Testis (tissue), 2 donors: ENCODE measurements at regions not wholly inside any gene's neighbourhood (a gene's known extent, or its start where the extent isn't known, plus 50 kb on each side); places are given as distances from the start of the nearest gene placed in this dataset.

Source experiments
- CTCF ChIP-seq, 3 experiments: fragments of 450-650 bp in 2 of 3; fragments of 200-600 bp in 1 of 3; sonication (generic) in 1 of 3; IDR thresholded peaks; one replicate each; pipeline ENCODE4 v1.5.1; 2016 to 2019; ENCODE audit warnings: antibody characterized with exemption in 3 of 3, mild to moderate bottlenecking in 2 of 3, moderate library complexity in 1 of 3
- POLR2A ChIP-seq: fragments of 450-650 bp; IDR thresholded peaks from one replicate; pipeline ENCODE4 v1.6.1; 2017; ENCODE audit warnings: antibody characterized with exemption, mild to moderate bottlenecking, moderate library complexity

GRCh38 chr11:96567176-96567575 lies 177.4 kb downstream of the JRKL start:
- TF ChIP-seq CTCF (IDR thresholded peaks at IDR 0.05): no peak
- TF ChIP-seq POLR2A: no peak
